ENCODE measurements at regions not wholly inside any gene's neighbourhood (a gene's known extent, or its start where the extent isn't known, plus 50 kb on each side); places are given as distances from the start of the nearest gene placed in this dataset.

DNA sequence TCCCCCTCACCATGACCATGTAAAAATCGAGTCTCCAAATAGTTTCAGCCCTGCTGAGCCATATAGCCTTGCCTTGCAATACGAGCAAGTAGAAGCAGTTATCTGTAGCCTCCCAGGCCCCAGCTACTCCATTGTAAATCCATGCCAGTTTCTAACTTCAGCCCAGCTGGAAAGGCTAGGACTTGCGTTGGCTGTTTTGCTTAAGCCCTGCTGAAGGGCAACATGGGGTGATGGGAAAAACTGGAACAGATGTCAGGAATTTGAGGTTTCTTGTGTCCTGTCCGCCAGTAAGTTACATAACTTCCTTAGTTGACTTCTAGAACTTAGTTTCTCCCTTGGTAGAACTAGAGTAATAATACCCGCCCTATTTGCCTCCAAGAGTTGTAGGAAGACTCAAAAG, 216.0 kb upstream of the SERP2 start:
- TF ChIP-seq POLR2AphosphoS5 (IDR thresholded peaks at IDR 0.05; ENCODE audit: low read depth) (no peak), STAT1 (IDR thresholded peaks at IDR 0.05; ENCODE audit: unreplicated experiment) (no peak), NANOG (IDR thresholded peaks at IDR 0.05; ENCODE audit: borderline replicate concordance) (no peak), EZH2phosphoT487 (IDR thresholded peaks at IDR 0.05; ENCODE audit: unreplicated experiment) (no peak), ZNF462 (CRISPR knock-in tag; IDR thresholded peaks at IDR 0.05) (no peak), REST (IDR thresholded peaks at IDR 0.05; ENCODE audit: unreplicated experiment) (no peak), CREB1 (CRISPR knock-in tag; IDR thresholded peaks at IDR 0.05; ENCODE audit: low read depth) (no peak), ZNF331 (CRISPR knock-in tag; IDR thresholded peaks at IDR 0.05; ENCODE audit: low read depth) (no peak), ZNF114 (CRISPR knock-in tag; IDR thresholded peaks at IDR 0.05) (no peak), EZH2 (IDR thresholded peaks at IDR 0.05; ENCODE audit: low read depth, unreplicated experiment) (no peak), JUNB (IDR thresholded peaks at IDR 0.05; ENCODE audit: unreplicated experiment) (no peak)
- TF ChIP-seq, protein P1, sequence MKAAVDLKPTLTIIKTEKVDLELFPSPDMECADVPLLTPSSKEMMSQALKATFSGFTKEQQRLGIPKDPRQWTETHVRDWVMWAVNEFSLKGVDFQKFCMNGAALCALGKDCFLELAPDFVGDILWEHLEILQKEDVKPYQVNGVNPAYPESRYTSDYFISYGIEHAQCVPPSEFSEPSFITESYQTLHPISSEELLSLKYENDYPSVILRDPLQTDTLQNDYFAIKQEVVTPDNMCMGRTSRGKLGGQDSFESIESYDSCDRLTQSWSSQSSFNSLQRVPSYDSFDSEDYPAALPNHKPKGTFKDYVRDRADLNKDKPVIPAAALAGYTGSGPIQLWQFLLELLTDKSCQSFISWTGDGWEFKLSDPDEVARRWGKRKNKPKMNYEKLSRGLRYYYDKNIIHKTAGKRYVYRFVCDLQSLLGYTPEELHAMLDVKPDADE (IDR thresholded peaks at IDR 0.05) = no peak
- TF ChIP-seq, protein P2, sequence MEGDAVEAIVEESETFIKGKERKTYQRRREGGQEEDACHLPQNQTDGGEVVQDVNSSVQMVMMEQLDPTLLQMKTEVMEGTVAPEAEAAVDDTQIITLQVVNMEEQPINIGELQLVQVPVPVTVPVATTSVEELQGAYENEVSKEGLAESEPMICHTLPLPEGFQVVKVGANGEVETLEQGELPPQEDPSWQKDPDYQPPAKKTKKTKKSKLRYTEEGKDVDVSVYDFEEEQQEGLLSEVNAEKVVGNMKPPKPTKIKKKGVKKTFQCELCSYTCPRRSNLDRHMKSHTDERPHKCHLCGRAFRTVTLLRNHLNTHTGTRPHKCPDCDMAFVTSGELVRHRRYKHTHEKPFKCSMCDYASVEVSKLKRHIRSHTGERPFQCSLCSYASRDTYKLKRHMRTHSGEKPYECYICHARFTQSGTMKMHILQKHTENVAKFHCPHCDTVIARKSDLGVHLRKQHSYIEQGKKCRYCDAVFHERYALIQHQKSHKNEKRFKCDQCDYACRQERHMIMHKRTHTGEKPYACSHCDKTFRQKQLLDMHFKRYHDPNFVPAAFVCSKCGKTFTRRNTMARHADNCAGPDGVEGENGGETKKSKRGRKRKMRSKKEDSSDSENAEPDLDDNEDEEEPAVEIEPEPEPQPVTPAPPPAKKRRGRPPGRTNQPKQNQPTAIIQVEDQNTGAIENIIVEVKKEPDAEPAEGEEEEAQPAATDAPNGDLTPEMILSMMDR (conservative IDR thresholded peaks at IDR 0.05; ENCODE audit: low read depth in 2 of 2) = no peak
- H3K9me3 Mint-ChIP-seq = no peaks in the 10 kb centered on the region

More for the DNA sequence above, 216.0 kb upstream of the SERP2 start:
- ATAC-seq (no peak), DNase-seq (ENCODE audit: low spot score) (no peak)
- Histone ChIP-seq H3K4me3 (no peak overlapping the region), H4K20me1 (replicated peaks; ENCODE audit: insufficient read depth) (no peaks in the 10 kb centered on the region), H3K79me2 (replicated peaks; ENCODE audit: insufficient read depth) (no peaks in the 10 kb centered on the region), H3K27me3 (ENCODE audit: insufficient read depth) (no peaks in the 10 kb centered on the region), H3K4me2 (no peak overlapping the region), H2AFZ (no peak overlapping the region), H3F3A (replicated peaks; ENCODE audit: low read depth) (no peaks in the 10 kb centered on the region), H3K36me3 (ENCODE audit: insufficient read depth) (no peaks in the 10 kb centered on the region), H3K9me2 (ENCODE audit: insufficient read depth) (peaks cover 4% of the 10 kb centered on the region; the same call in 1 of the 2 replicates), H3K4me1 (ENCODE audit: insufficient read depth) (no peaks in the 10 kb centered on the region), H3K27ac (ENCODE audit: low read depth) (no peak overlapping the region)
- no peaks in the 10 kb centered on the region for H3K27me3 Mint-ChIP-seq (ENCODE audit: insufficient read depth, low read depth, poor library complexity)
- H3K27ac Mint-ChIP-seq = no peak overlapping the region
- no peak overlapping the region for H3K4me3 Mint-ChIP-seq
- H3K36me3 Mint-ChIP-seq (ENCODE audit: low read depth) = no peaks in the 10 kb centered on the region
- H3K4me1 Mint-ChIP-seq = peaks cover 8% of the 10 kb centered on the region; the same call in 2 of the 3 replicates
